Limb (tissue), 2 donors: ENCODE measurements at regions not wholly inside any gene's neighbourhood (a gene's known extent, or its start where the extent isn't known, plus 50 kb on each side); places are given as distances from the start of the nearest gene placed in this dataset.
"Not testable (repeated sequence)": the region's sequence is repeated elsewhere in the genome, so short reads cannot be mapped to it uniquely, and the experiment has no call there.

Experiments
- DNase-seq, 2 donors: peaks; one replicate each; pipeline ENCODE4 v3.0.0-alpha.2; 2016; ENCODE audit errors: extremely low spot score in 2 of 2

- DNase-seq = no peak
Observed at GRCh38 chr6:51468704-51469103, 618.7 kb downstream of the PKHD1 start.

GRCh38 chr6:51472745-51473487 is 614.5 kb downstream of the PKHD1 start:
- DNase-seq = no peak

GRCh38 chr6:51474022-51474975 is 613.1 kb downstream of the PKHD1 start:
- no peak for DNase-seq

- DNase-seq = no peak
Observed at GRCh38 chr6:51477711-51478311, 609.6 kb downstream of the PKHD1 start.

- no peak for DNase-seq
Observed at GRCh38 chr6:51479296-51479695, 608.1 kb downstream of the PKHD1 start.

GRCh38 chr6:51480040-51480439 is 607.4 kb downstream of the PKHD1 start:
- no peak for DNase-seq

- DNase-seq = not testable (repeated sequence)
Observed at GRCh38 chr6:51485869-51486268, 601.5 kb downstream of the PKHD1 start.

- no peak for DNase-seq
Observed at GRCh38 chr6:51487937-51488336, 599.5 kb downstream of the PKHD1 start.

- DNase-seq = no peak
Observed at GRCh38 chr6:51489133-51489532, 598.3 kb downstream of the PKHD1 start.

GRCh38 chr6:51490101-51490500 is 597.3 kb downstream of the PKHD1 start:
- DNase-seq = no peak

GRCh38 chr6:51494342-51494741 is 593.1 kb downstream of the PKHD1 start:
- DNase-seq = no peak

- no peak for DNase-seq
Observed at GRCh38 chr6:51495096-51495495, 592.3 kb downstream of the PKHD1 start.

GRCh38 chr6:51495610-51496396 is 591.6 kb downstream of the PKHD1 start:
- DNase-seq = no peak

GRCh38 chr6:51502996-51503395 is 584.4 kb downstream of the PKHD1 start:
- no peak for DNase-seq

- no peak for DNase-seq
Observed at GRCh38 chr6:51505434-51505833, 582.0 kb downstream of the PKHD1 start.

GRCh38 chr6:51509597-51509996 is 577.8 kb downstream of the PKHD1 start:
- DNase-seq = no peak

GRCh38 chr6:51511081-51511480 is 576.3 kb downstream of the PKHD1 start:
- DNase-seq = no peak

GRCh38 chr6:51513891-51514747 is 573.3 kb downstream of the PKHD1 start:
- DNase-seq = peak in 1 of 2 donors; percentile 36

GRCh38 chr6:51514748-51515402 is 572.5 kb downstream of the PKHD1 start:
- DNase-seq = no peak

GRCh38 chr6:51526049-51526448 is 561.4 kb downstream of the PKHD1 start:
- DNase-seq = no peak
